ENCODE measurements at regions not wholly inside any gene's neighbourhood (a gene's known extent, or its start where the extent isn't known, plus 50 kb on each side); places are given as distances from the start of the nearest gene placed in this dataset.

DNA sequence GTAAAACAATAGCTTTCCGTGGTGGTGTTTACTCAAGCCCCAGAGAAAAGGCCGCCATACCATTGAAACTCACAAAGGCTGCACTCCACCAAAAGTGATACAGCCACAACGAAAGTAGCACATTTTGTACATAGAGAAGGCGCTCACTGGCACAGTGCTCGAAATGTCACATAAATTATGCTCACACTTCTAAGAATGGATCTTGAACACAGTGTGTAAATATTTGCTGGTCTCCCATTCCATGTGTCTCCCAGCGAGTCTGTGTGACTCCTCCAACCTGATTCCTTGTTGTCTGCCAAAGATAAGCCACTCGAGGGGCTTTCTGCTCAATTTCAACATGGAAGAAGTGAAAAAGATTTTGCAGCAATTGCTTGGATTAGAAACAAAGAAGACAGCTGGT lies 234.0 kb upstream of the VCX3A start:
- TF ChIP-seq, protein P1, sequence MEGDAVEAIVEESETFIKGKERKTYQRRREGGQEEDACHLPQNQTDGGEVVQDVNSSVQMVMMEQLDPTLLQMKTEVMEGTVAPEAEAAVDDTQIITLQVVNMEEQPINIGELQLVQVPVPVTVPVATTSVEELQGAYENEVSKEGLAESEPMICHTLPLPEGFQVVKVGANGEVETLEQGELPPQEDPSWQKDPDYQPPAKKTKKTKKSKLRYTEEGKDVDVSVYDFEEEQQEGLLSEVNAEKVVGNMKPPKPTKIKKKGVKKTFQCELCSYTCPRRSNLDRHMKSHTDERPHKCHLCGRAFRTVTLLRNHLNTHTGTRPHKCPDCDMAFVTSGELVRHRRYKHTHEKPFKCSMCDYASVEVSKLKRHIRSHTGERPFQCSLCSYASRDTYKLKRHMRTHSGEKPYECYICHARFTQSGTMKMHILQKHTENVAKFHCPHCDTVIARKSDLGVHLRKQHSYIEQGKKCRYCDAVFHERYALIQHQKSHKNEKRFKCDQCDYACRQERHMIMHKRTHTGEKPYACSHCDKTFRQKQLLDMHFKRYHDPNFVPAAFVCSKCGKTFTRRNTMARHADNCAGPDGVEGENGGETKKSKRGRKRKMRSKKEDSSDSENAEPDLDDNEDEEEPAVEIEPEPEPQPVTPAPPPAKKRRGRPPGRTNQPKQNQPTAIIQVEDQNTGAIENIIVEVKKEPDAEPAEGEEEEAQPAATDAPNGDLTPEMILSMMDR (IDR thresholded peaks at IDR 0.05): no peak
- no peak for TF ChIP-seq POLR2AphosphoS5 (IDR thresholded peaks at IDR 0.05)
- TF ChIP-seq POLR2A (IDR thresholded peaks at IDR 0.05): no peak

Data from transverse colon (tissue), 4 donors.